HK-2 (cell line): ENCODE measurements at regions not wholly inside any gene's neighbourhood (a gene's known extent, or its start where the extent isn't known, plus 50 kb on each side); places are given as distances from the start of the nearest gene placed in this dataset.
A peak's percentile ranks its signal among the peaks of the same experiment; 100 is the strongest.

ENCODE experiments used
- DNase-seq: peaks from one replicate; pipeline ENCODE4 v3.0.0-alpha.2; 2018; ENCODE audit not compliant: unreplicated experiment

GRCh38 chr17:12528036-12528435, 137.7 kb upstream of the MYOCD start:
- DNase-seq = no peak

DNA sequence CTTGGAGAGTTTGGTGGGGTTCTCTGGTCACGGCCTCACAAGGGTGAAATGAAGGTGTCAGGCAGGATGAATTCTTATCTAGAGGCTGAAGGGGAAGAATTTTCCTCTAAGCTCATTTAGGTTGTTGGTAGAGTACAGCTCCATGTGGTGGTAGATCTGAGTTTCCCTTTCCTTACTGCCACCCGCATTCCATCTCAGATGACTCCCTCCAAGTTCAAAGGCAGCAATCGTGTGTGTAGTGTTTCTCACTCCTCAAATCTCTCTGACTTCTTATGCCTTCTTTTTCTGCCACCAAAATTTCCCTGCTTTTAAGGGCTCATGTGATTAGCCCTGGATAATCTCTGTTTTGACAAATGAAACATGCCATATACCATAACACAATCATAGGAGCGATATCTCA, 135.5 kb upstream of the MYOCD start:
- DNase-seq = no peak

- no peak for DNase-seq
Observed at GRCh38 chr17:12536021-12536420, 129.7 kb upstream of the MYOCD start.

- no peak for DNase-seq
Observed at GRCh38 chr17:12536472-12536871, 129.2 kb upstream of the MYOCD start.

GRCh38 chr17:12537436-12537835, 128.3 kb upstream of the MYOCD start:
- DNase-seq = no peak

GRCh38 chr17:12538003-12538402, 127.7 kb upstream of the MYOCD start:
- no peak for DNase-seq

GRCh38 chr17:12545877-12546513, 119.7 kb upstream of the MYOCD start:
- DNase-seq = peak; percentile 25

DNA sequence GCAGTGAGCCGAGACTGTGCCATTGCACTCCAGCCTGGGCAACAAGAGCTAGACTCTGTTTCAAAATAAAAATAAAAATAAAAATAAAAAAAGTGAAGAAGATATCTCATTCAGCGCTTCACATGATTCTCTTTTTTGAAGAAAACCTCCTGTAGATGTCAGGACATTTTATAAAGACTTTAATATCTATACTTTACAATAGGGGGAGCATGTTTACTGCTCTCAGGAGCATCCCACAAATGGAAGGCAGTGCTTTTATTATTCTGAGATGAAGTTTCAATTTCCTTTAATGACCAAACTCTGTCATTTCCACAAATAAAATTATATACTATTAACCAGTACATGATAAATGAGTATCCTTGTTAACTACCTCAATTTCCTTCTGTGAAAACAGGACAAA, 118.7 kb upstream of the MYOCD start:
- DNase-seq = no peak

- DNase-seq = no peak
Observed at GRCh38 chr17:12547831-12548230, 117.9 kb upstream of the MYOCD start.

DNA sequence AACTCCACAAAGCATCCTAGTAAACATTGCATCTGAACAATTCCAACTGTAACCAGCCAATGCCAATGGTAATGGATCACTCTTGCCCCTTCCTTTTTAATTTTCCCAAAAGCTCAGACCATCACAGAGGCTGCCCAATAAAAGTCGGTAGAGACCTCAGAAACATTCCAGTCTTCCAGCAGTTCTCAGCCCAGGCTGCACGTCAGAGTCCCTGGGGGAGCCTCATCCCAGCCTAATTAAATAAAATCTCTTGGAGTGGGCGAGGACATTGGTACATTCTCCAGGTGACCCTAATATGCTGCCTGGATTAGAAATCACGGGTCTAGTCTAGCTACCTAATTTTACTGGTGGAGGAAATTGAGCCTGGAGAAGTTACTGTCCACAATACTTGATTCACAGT, 117.1 kb upstream of the MYOCD start:
- DNase-seq = no peak

GRCh38 chr17:12549499-12550041, 116.1 kb upstream of the MYOCD start:
- DNase-seq = no peak

GRCh38 chr17:12553625-12554024, 112.1 kb upstream of the MYOCD start:
- no peak for DNase-seq

DNA sequence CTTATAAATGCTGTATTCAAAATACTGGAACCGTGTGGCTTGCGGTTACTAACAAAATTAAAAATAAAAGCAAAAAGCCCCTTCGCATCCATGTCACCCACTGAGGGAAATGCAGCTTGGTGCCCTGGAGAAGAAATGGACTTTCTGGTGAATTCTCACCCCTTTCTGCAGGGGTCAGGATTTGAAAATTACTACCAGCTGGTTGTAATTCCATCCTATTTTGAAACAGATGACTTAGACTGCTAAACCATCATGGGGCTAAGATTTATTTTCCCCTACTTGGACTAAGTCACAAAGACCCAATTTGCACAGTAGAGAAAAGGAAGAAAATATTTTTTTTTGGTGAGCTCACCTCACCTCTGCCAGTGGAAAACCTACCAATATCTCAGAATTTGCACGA, 111.4 kb upstream of the MYOCD start:
- DNase-seq = no peak

- DNase-seq = no peak
Observed at GRCh38 chr17:12566291-12566690, 99.4 kb upstream of the MYOCD start.

- DNase-seq = no peak
Observed at GRCh38 chr17:12567077-12568053, 98.3 kb upstream of the MYOCD start.

DNA sequence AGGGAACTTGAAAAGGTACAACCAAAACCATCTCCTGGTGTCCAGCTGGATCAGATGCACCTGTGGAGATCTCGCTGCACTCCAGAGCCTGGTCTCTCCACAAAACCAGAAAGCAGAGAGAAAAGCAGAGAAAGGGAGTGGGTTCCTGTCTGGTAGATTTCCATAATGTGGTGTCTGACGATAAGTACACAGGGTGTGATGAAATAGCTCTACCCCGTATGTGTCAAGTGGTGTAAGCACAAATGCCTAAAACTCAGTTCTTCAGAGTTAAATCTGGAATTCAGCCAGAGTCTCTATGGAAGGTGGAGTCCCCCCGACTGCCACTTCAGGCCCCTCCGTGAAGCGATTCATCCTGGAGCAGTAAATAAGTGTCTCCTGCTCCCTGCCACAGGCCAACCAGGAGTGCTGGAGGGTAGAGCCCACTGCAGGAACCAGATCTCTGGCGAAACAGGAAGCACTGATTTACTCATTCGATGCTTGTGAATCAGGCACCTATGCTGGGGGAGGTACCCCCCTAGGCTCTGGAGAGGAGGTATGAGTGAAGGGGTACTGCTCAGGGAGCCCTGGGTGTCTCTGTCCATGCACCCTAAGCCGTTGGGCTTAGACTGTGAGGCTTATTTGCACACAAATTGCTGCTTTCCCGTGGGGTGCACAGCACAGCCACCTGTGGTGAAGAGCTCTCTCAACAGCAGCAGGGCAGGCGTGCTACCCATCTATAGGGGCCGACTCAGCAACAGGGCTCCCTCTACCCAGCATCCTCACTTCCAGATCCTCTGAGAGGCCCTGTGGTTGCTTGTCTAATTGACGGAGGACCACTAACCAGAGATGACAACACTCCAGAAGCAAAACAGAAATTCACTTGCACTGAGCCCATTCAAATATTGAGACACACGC, 97.1 kb upstream of the MYOCD start:
- DNase-seq = no peak

DNA sequence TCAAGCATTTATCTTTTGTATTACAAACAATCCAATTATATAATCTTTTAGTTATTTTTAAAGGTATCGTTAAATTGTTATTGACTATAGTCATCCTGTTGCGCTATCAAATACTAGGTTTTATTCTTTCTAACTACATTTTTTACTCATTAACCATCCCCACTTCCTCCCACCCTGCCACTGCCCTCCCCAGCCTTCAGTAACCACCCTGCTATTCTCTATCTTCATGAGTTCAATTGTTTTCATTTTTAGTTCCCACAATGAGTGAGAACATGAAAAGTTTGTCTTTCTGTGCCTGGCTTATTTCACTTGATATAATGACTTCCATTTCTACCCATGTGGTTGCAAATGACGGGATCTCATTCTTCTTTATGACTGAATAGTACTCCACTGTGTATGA, 94.1 kb upstream of the MYOCD start:
- no peak for DNase-seq

DNA sequence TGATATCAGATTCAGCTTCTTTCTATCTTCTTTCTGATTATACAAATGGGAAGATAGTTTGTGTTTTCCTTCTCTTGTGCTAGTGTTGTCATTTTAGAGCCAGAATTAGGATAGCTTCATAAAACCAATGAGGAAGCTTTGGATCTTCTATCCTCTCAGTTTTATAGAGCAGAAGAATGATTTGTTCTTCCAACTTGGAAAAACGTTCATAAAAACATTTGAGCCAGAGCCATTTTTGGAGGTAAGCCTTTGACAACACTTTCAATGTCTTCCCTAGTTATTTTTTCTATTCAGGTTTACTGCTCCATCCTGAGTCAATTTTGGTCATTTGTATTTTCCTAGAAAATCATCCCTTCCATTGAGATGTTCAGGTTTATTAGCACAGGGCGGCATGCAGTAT, 91.2 kb upstream of the MYOCD start:
- DNase-seq = no peak

GRCh38 chr17:12575641-12576040, 90.0 kb upstream of the MYOCD start:
- DNase-seq = no peak

DNA sequence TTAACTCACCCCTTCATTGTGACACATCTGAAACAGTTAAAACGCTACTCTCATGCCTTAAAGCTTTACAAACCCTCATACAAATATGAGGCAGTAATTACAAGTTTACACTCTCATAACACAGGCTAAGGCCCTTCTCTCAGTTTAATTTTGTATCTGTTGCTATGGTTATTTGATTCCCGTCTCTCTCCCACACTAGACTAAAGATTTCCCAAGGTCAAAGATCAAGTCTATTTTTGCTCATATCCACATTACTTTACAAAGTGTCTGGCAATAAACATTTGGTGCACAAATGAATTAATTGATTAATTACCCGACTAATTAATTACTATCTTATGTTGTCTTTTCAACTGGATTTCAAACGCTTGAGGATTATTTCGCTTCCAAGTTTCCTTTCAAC, 86.4 kb upstream of the MYOCD start:
- no peak for DNase-seq

DNA sequence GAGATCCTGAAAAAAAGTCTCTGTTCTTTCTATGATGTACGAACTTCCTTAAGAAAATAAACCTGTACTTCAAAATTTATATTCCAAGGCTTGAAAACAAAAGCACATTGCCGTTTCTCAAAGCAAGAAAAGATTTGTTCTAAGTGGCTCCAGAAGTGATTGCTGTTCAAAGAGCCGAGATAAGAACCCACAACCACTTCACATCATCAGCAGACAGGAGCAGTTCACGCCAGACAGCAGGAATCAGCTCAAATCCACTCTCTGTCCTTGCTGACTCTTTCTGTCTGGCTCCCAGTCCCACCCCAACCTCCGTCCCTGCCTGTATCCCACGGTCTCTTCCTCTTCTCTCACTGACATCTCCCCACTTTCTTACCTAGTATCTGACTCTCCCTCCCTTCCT, 85.0 kb upstream of the MYOCD start:
- no peak for DNase-seq

- no peak for DNase-seq
Observed at GRCh38 chr17:12584727-12585126, 81.0 kb upstream of the MYOCD start.
